HG03469 (cell line): ENCODE measurements at regions not wholly inside any gene's neighbourhood (a gene's known extent, or its start where the extent isn't known, plus 50 kb on each side); places are given as distances from the start of the nearest gene placed in this dataset.
"Not testable (repeated sequence)": the region's sequence is repeated elsewhere in the genome, so short reads cannot be mapped to it uniquely, and the experiment has no call there.

Source experiments
- ATAC-seq: cut with Tn5 transposase; IDR thresholded peaks from one replicate; pipeline ENCODE4 v1.9.1; 2021; ENCODE audit warnings: mild to moderate bottlenecking, moderate library complexity, moderate number of reproducible peaks; ENCODE audit not compliant: unreplicated experiment

- ATAC-seq = no peak
Observed at GRCh38 chr2:176934869-176935415, 277.7 kb upstream of the HNRNPA3 start.

GRCh38 chr2:176935543-176936102, 277.0 kb upstream of the HNRNPA3 start:
- no peak for ATAC-seq

GRCh38 chr2:176936410-176936809, 276.2 kb upstream of the HNRNPA3 start:
- ATAC-seq = no peak

- ATAC-seq = no peak
Observed at GRCh38 chr2:176944998-176945397, 267.6 kb upstream of the HNRNPA3 start.

GRCh38 chr2:176947754-176948153, 264.8 kb upstream of the HNRNPA3 start:
- ATAC-seq = no peak

GRCh38 chr2:176951218-176951617, 261.4 kb upstream of the HNRNPA3 start:
- ATAC-seq = not testable (repeated sequence)

GRCh38 chr2:176956791-176957190, 255.8 kb upstream of the HNRNPA3 start:
- no peak for ATAC-seq

- ATAC-seq = no peak
Observed at GRCh38 chr2:176959614-176960013, 253.0 kb upstream of the HNRNPA3 start.

- no peak for ATAC-seq
Observed at GRCh38 chr2:176960061-176960460, 252.5 kb upstream of the HNRNPA3 start.

- ATAC-seq = no peak
Observed at GRCh38 chr2:176960736-176961520, 251.7 kb upstream of the HNRNPA3 start.

GRCh38 chr2:176961775-176962619, 250.6 kb upstream of the HNRNPA3 start:
- ATAC-seq = no peak

- ATAC-seq = no peak
Observed at GRCh38 chr2:176963568-176964287, 248.9 kb upstream of the HNRNPA3 start.

GRCh38 chr2:176967911-176968450, 244.6 kb upstream of the HNRNPA3 start:
- no peak for ATAC-seq

- ATAC-seq = no peak
Observed at GRCh38 chr2:176969642-176970359, 242.8 kb upstream of the HNRNPA3 start.

- no peak for ATAC-seq
Observed at GRCh38 chr2:176976736-176977685, 235.6 kb upstream of the HNRNPA3 start.

GRCh38 chr2:176978921-176979320, 233.7 kb upstream of the HNRNPA3 start:
- no peak for ATAC-seq

GRCh38 chr2:176979981-176980710, 232.4 kb upstream of the HNRNPA3 start:
- ATAC-seq = no peak

GRCh38 chr2:176984987-176985386, 227.6 kb upstream of the HNRNPA3 start:
- no peak for ATAC-seq
